HEK293 (cell line): ENCODE measurements at regions not wholly inside any gene's neighbourhood (a gene's known extent, or its start where the extent isn't known, plus 50 kb on each side); places are given as distances from the start of the nearest gene placed in this dataset.

ENCODE experiments used
- CTCF ChIA-PET: fragments of 350-600 bp; formaldehyde crosslinking; extraction: SDS; loops from one replicate; lab custom pipeline; 2021; ENCODE audit warnings: antibody characterized with exemption; lab: Yijun Ruan, JAX
- POLR2A ChIA-PET: fragments of 300-600 bp; formaldehyde crosslinking; extraction: SDS; loops from one replicate; lab custom pipeline; 2020; ENCODE audit warnings: antibody characterized with exemption, inconsistent platforms; lab: Yijun Ruan, JAX
- H3K27ac ChIP-seq: fragments of 200-500 bp; sonication (Bioruptor generic); 2 replicates; pipeline ENCODE4 v1.5.1; 2014; ENCODE audit warnings: low read depth, low read length, control low read depth, inconsistent platforms; ENCODE audit errors: extremely low read depth
- H3K36me3 ChIP-seq, 2 experiments: fragments of 200-500 bp in 1 of 2; sonication (Bioruptor generic) in 1 of 2; 1 replicate in 1 of 2; 2 replicates in 1 of 2; pipeline ENCODE4 v1.5.1; 2014 to 2017; ENCODE audit warnings: inconsistent platforms in 2 of 2, low read length in 2 of 2; ENCODE audit not compliant: control insufficient read depth in 2 of 2, insufficient read depth in 1 of 2
- H3K4me1 ChIP-seq: fragments of 200-500 bp; sonication (Bioruptor generic); 2 replicates; pipeline ENCODE4 v1.5.1; 2014; ENCODE audit warnings: mild to moderate bottlenecking, low read length, inconsistent platforms; ENCODE audit not compliant: control insufficient read depth, insufficient read depth
- H3K4me3 ChIP-seq: 2 replicates; pipeline ENCODE4 v1.5.1; 2011; ENCODE audit warnings: low read depth, mild to moderate bottlenecking, control low read depth, low read length, moderate library complexity
- H3K9me3 ChIP-seq: fragments of 200-500 bp; sonication (Bioruptor generic); 2 replicates; pipeline ENCODE4 v1.5.1; 2014; ENCODE audit warnings: low read depth, low read length, inconsistent platforms; ENCODE audit not compliant: control insufficient read depth, insufficient read depth
- GFI1B ChIP-seq: fragments of 450-650 bp; formaldehyde crosslinking; IDR thresholded peaks from 2 replicates; pipeline ENCODE4 v1.5.1; 2016; ENCODE audit warnings: missing biosample characterization, missing genetic modification characterization
- GLI4 ChIP-seq: fragments of 450-650 bp; formaldehyde crosslinking; IDR thresholded peaks from 2 replicates; pipeline ENCODE4 v1.5.1; 2016; ENCODE audit warnings: missing biosample characterization, missing genetic modification characterization
- GLIS1 ChIP-seq: fragments of 450-650 bp; formaldehyde crosslinking; IDR thresholded peaks from 2 replicates; pipeline ENCODE4 v1.5.1; 2016; ENCODE audit warnings: missing biosample characterization, missing genetic modification characterization
- KLF1 ChIP-seq: fragments of 450-650 bp; formaldehyde crosslinking; IDR thresholded peaks from 2 replicates; pipeline ENCODE4 v1.5.1; 2016; ENCODE audit warnings: missing biosample characterization, missing genetic modification characterization
- KLF10 ChIP-seq: fragments of 450-650 bp; IDR thresholded peaks from 2 replicates; pipeline ENCODE4 v1.5.1; 2018; ENCODE audit warnings: missing biosample characterization, mild to moderate bottlenecking, missing genetic modification characterization
- KLF7 ChIP-seq: fragments of 450-650 bp; formaldehyde crosslinking; IDR thresholded peaks from 2 replicates; pipeline ENCODE4 v1.5.1; 2016; ENCODE audit warnings: missing biosample characterization, missing genetic modification characterization, borderline replicate concordance
- RBAK ChIP-seq: fragments of 450-650 bp; formaldehyde crosslinking; IDR thresholded peaks from 2 replicates; pipeline ENCODE4 v1.5.1; 2016; ENCODE audit warnings: missing biosample characterization, missing genetic modification characterization
- REPIN1 ChIP-seq: fragments of 450-650 bp; formaldehyde crosslinking; IDR thresholded peaks from 2 replicates; pipeline ENCODE4 v1.5.1; 2017; ENCODE audit warnings: missing biosample characterization, missing genetic modification characterization, low read depth
- SCRT2 ChIP-seq: fragments of 450-650 bp; formaldehyde crosslinking; IDR thresholded peaks from 2 replicates; pipeline ENCODE4 v1.5.1; 2016; ENCODE audit warnings: missing biosample characterization, missing genetic modification characterization
- TCF7L2 ChIP-seq: IDR thresholded peaks from 2 replicates; pipeline ENCODE4 v1.6.1; 2011; ENCODE audit warnings: low read depth, mild to moderate bottlenecking, inconsistent platforms, low read length, moderate library complexity, borderline replicate concordance
- ZBTB21 ChIP-seq: fragments of 450-650 bp; formaldehyde crosslinking; IDR thresholded peaks from 2 replicates; pipeline ENCODE4 v1.5.1; 2017; ENCODE audit warnings: missing biosample characterization, missing genetic modification characterization
- ZFHX2 ChIP-seq: fragments of 450-650 bp; formaldehyde crosslinking; conservative IDR thresholded peaks from 2 replicates; pipeline ENCODE4 v1.5.1; 2016; ENCODE audit warnings: missing biosample characterization, missing genetic modification characterization
- ZFP69B ChIP-seq: fragments of 450-650 bp; formaldehyde crosslinking; IDR thresholded peaks from 2 replicates; pipeline ENCODE4 v1.5.1; 2016; ENCODE audit warnings: missing biosample characterization, missing genetic modification characterization
- ZNF146 ChIP-seq: fragments of 450-650 bp; formaldehyde crosslinking; IDR thresholded peaks from 2 replicates; pipeline ENCODE4 v1.5.1; 2016; ENCODE audit warnings: missing biosample characterization, missing genetic modification characterization
- ZNF16 ChIP-seq: fragments of 450-650 bp; formaldehyde crosslinking; IDR thresholded peaks from 2 replicates; pipeline ENCODE4 v1.5.1; 2016; ENCODE audit warnings: low read depth, missing biosample characterization, missing genetic modification characterization
- ZNF214 ChIP-seq: fragments of 450-650 bp; formaldehyde crosslinking; IDR thresholded peaks from 2 replicates; pipeline ENCODE4 v1.5.1; 2017; ENCODE audit warnings: missing biosample characterization, mild to moderate bottlenecking, missing genetic modification characterization, borderline replicate concordance
- ZNF239 ChIP-seq: fragments of 450-650 bp; formaldehyde crosslinking; IDR thresholded peaks from 2 replicates; pipeline ENCODE4 v1.5.1; 2016; ENCODE audit warnings: missing biosample characterization, missing genetic modification characterization
- ZNF24 ChIP-seq: fragments of 450-650 bp; formaldehyde crosslinking; IDR thresholded peaks from 2 replicates; pipeline ENCODE4 v1.5.1; 2016; ENCODE audit warnings: missing biosample characterization, missing genetic modification characterization
- ZNF433 ChIP-seq: fragments of 450-650 bp; formaldehyde crosslinking; IDR thresholded peaks from 2 replicates; pipeline ENCODE4 v1.5.1; 2016; ENCODE audit warnings: missing biosample characterization, missing genetic modification characterization, low read depth
- ZNF449 ChIP-seq: fragments of 450-650 bp; formaldehyde crosslinking; IDR thresholded peaks from 2 replicates; pipeline ENCODE4 v1.5.1; 2017; ENCODE audit warnings: missing biosample characterization, mild to moderate bottlenecking, missing genetic modification characterization, moderate library complexity
- ZNF501 ChIP-seq: fragments of 450-650 bp; formaldehyde crosslinking; IDR thresholded peaks from 2 replicates; pipeline ENCODE4 v1.5.1; 2016; ENCODE audit warnings: missing biosample characterization, missing genetic modification characterization
- ZNF555 ChIP-seq: fragments of 450-650 bp; formaldehyde crosslinking; conservative IDR thresholded peaks from 2 replicates; pipeline ENCODE4 v1.5.1; 2017; ENCODE audit warnings: missing biosample characterization, mild to moderate bottlenecking, missing genetic modification characterization, inconsistent platforms
- ZNF560 ChIP-seq: fragments of 450-650 bp; formaldehyde crosslinking; IDR thresholded peaks from 2 replicates; pipeline ENCODE4 v1.5.1; 2017; ENCODE audit warnings: missing biosample characterization, missing genetic modification characterization, borderline replicate concordance
- ZNF571 ChIP-seq: fragments of 450-650 bp; formaldehyde crosslinking; IDR thresholded peaks from 2 replicates; pipeline ENCODE4 v1.5.0; 2017; ENCODE audit warnings: missing biosample characterization, missing genetic modification characterization
- ZNF580 ChIP-seq: fragments of 450-650 bp; formaldehyde crosslinking; IDR thresholded peaks from 2 replicates; pipeline ENCODE4 v1.5.1; 2016; ENCODE audit warnings: missing biosample characterization, missing genetic modification characterization
- ZNF585B ChIP-seq: fragments of 450-650 bp; formaldehyde crosslinking; IDR thresholded peaks from 2 replicates; pipeline ENCODE4 v1.5.1; 2016; ENCODE audit warnings: missing biosample characterization, missing genetic modification characterization
- ZNF654 ChIP-seq: fragments of 450-650 bp; formaldehyde crosslinking; IDR thresholded peaks from 2 replicates; pipeline ENCODE4 v1.5.1; 2016; ENCODE audit warnings: low read depth, missing biosample characterization, missing genetic modification characterization
- ZNF747 ChIP-seq: fragments of 450-650 bp; formaldehyde crosslinking; IDR thresholded peaks from 2 replicates; pipeline ENCODE4 v1.5.1; 2016; ENCODE audit warnings: missing biosample characterization, missing genetic modification characterization
- TF ChIP-seq, protein P1 (sequence below): sonication (generic); formaldehyde crosslinking; IDR thresholded peaks from 2 replicates; pipeline ENCODE4 v1.8.1; 2022; ENCODE audit warnings: mild to moderate bottlenecking, moderate library complexity, missing genetic modification reagents
- TF ChIP-seq, protein P2 (sequence below): fragments of 450-650 bp; formaldehyde crosslinking; IDR thresholded peaks from 2 replicates; pipeline ENCODE4; 2016; ENCODE audit warnings: missing biosample characterization, missing genetic modification characterization

DNA sequence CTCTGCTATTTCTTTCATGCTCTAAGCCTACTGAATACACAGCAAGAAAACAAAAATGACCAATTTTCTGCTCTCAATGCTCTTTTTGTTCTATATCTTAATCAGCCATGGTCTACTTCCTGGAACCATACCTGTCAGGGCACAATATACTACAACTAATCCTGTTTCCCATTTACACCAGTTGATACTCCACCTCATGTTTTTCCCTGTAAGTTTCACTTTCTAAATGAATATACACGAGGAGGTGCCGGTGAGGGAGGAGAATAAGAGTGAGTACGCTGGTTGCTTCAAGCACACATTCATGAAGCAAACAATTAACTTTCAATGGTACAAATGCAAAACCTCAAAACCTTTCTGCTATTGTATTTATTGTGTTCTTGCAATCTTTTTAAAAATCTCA is 443.1 kb upstream of the ID4 start (continued):
- TF ChIP-seq, protein P1, sequence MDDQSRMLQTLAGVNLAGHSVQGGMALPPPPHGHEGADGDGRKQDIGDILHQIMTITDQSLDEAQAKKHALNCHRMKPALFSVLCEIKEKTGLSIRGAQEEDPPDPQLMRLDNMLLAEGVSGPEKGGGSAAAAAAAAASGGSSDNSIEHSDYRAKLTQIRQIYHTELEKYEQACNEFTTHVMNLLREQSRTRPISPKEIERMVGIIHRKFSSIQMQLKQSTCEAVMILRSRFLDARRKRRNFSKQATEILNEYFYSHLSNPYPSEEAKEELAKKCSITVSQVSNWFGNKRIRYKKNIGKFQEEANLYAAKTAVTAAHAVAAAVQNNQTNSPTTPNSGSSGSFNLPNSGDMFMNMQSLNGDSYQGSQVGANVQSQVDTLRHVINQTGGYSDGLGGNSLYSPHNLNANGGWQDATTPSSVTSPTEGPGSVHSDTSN (CRISPR knock-in tag): no peak
- no peak for TF ChIP-seq KLF1 (tag by site-specific recombination)
- TF ChIP-seq ZNF560 (tag by site-specific recombination): no peak
- TF ChIP-seq GFI1B (tag by site-specific recombination): no peak
- TF ChIP-seq RBAK (tag by site-specific recombination): no peak
- no peak for TF ChIP-seq ZNF433 (tag by site-specific recombination)
- no peak for TF ChIP-seq GLIS1 (tag by site-specific recombination)
- TF ChIP-seq SCRT2 (tag by site-specific recombination): no peak

GRCh38 chr6:19394687-19395086 is 442.5 kb upstream of the ID4 start:
- ChIA-PET CTCF (no interaction called here), POLR2A (no interaction called here)
- no peaks in the 10 kb centered on the region for H3K9me3 ChIP-seq
- H3K4me1 ChIP-seq: no peaks in the 10 kb centered on the region
- H3K27ac ChIP-seq: no peak overlapping the region
- TF ChIP-seq ZNF571 (tag by site-specific recombination) (no peak), ZNF501 (no peak), ZFHX2 (tag by site-specific recombination) (no peak), ZNF16 (tag by site-specific recombination) (no peak), ZNF747 (tag by site-specific recombination) (no peak), ZNF239 (tag by site-specific recombination) (no peak), ZBTB21 (tag by site-specific recombination) (no peak), GLI4 (tag by site-specific recombination) (no peak), ZNF24 (tag by site-specific recombination) (no peak), KLF7 (tag by site-specific recombination) (no peak), ZNF580 (no peak), KLF10 (tag by site-specific recombination) (no peak), ZNF555 (tag by site-specific recombination) (no peak), ZFP69B (tag by site-specific recombination) (no peak), ZNF654 (no peak), ZNF585B (tag by site-specific recombination) (no peak)
- TF ChIP-seq, protein P2, sequence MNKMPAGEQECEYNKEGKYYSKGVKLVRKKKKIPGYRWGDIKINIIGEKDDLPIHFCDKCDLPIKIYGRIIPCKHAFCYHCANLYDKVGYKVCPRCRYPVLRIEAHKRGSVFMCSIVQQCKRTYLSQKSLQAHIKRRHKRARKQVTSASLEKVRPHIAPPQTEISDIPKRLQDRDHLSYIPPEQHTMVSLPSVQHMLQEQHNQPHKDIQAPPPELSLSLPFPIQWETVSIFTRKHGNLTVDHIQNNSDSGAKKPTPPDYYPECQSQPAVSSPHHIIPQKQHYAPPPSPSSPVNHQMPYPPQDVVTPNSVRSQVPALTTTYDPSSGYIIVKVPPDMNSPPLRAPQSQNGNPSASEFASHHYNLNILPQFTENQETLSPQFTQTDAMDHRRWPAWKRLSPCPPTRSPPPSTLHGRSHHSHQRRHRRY (tag by site-specific recombination): no peak
- no peak overlapping the region for H3K4me3 ChIP-seq
- no peaks in the 10 kb centered on the region for H3K36me3 ChIP-seq

- no peak overlapping the region for H3K4me3 ChIP-seq
- CTCF ChIA-PET: no interaction called here
- H3K36me3 ChIP-seq: no peaks in the 10 kb centered on the region
- POLR2A ChIA-PET: no interaction called here
- no peaks in the 10 kb centered on the region for H3K9me3 ChIP-seq
- no peaks in the 10 kb centered on the region for H3K4me1 ChIP-seq
- no peak overlapping the region for H3K27ac ChIP-seq
- TF ChIP-seq ZNF146 (tag by site-specific recombination): peak; percentile 69; the same call in 1 of the 2 replicates
- no peak for TF ChIP-seq ZNF449
- no peak for TF ChIP-seq ZNF214
- no peak for TF ChIP-seq REPIN1 (tag by site-specific recombination)
- TF ChIP-seq TCF7L2: no peak
Observed at GRCh38 chr6:19395316-19395715, 441.9 kb upstream of the ID4 start.
